HL-60 (cell line): ENCODE measurements at regions not wholly inside any gene's neighbourhood (a gene's known extent, or its start where the extent isn't known, plus 50 kb on each side); places are given as distances from the start of the nearest gene placed in this dataset.

Experiments
- DNase-seq, 2 experiments: peaks; one replicate each; pipeline ENCODE4 v3.0.0-alpha.2; 2010 to 2020; ENCODE audit warnings: low read depth in 1 of 2, low spot score in 1 of 2
- H3K27ac ChIP-seq: fragments of 250-450 bp; sonication (Bioruptor Pico); replicated peaks from 2 replicates; pipeline ENCODE4 v1.5.1; 2020; ENCODE audit warnings: mild to moderate bottlenecking, moderate library complexity
- H3K27me3 ChIP-seq: fragments of 250-450 bp; sonication (Bioruptor Pico); 2 replicates; pipeline ENCODE4 v1.5.1; 2021; ENCODE audit warnings: mild to moderate bottlenecking, moderate library complexity; ENCODE audit not compliant: insufficient read depth, poor library complexity, severe bottlenecking
- H3K4me3 ChIP-seq: replicated peaks from 2 replicates; pipeline ENCODE4 v1.5.1; 2011; ENCODE audit warnings: mild to moderate bottlenecking, control low read depth, low read length; ENCODE audit not compliant: insufficient read depth
- GABPA ChIP-seq: IDR thresholded peaks from 2 replicates; pipeline ENCODE4 v1.6.1; 2012; ENCODE audit warnings: low read depth
- POLR2AphosphoS5 ChIP-seq: IDR thresholded peaks from 2 replicates; pipeline ENCODE4 v1.6.1; 2012; ENCODE audit warnings: low read depth
- REST ChIP-seq: IDR thresholded peaks from 2 replicates; pipeline ENCODE4 v1.6.1; 2012; ENCODE audit warnings: low read depth; ENCODE audit not compliant: insufficient replicate concordance
- SPI1 ChIP-seq: IDR thresholded peaks from 2 replicates; pipeline ENCODE4 v1.6.1; 2012; ENCODE audit warnings: low read depth, mild to moderate bottlenecking, borderline replicate concordance
- TF ChIP-seq, protein P1 (sequence below): IDR thresholded peaks from one replicate; pipeline ENCODE4 v1.5.1; 2011; ENCODE audit warnings: low read length, control low read depth, inconsistent platforms; ENCODE audit not compliant: insufficient read depth

GRCh38 chr1:221855156-221855555 lies 113.3 kb upstream of the DUSP10 start:
- Histone ChIP-seq H3K4me3 (no peak overlapping the region), H3K27ac (no peak overlapping the region), H3K27me3 (no peaks in the 10 kb centered on the region)
- DNase-seq = no peak
- no peak for TF ChIP-seq SPI1
- TF ChIP-seq, protein P1, sequence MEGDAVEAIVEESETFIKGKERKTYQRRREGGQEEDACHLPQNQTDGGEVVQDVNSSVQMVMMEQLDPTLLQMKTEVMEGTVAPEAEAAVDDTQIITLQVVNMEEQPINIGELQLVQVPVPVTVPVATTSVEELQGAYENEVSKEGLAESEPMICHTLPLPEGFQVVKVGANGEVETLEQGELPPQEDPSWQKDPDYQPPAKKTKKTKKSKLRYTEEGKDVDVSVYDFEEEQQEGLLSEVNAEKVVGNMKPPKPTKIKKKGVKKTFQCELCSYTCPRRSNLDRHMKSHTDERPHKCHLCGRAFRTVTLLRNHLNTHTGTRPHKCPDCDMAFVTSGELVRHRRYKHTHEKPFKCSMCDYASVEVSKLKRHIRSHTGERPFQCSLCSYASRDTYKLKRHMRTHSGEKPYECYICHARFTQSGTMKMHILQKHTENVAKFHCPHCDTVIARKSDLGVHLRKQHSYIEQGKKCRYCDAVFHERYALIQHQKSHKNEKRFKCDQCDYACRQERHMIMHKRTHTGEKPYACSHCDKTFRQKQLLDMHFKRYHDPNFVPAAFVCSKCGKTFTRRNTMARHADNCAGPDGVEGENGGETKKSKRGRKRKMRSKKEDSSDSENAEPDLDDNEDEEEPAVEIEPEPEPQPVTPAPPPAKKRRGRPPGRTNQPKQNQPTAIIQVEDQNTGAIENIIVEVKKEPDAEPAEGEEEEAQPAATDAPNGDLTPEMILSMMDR = no peak
- TF ChIP-seq REST = no peak
- no peak for TF ChIP-seq POLR2AphosphoS5
- TF ChIP-seq GABPA = no peak

- no peak overlapping the region for H3K27ac ChIP-seq
- H3K27me3 ChIP-seq = no peaks in the 10 kb centered on the region
- no peak overlapping the region for H3K4me3 ChIP-seq
- no peak for TF ChIP-seq GABPA
- TF ChIP-seq, protein P1 = no peak
- TF ChIP-seq SPI1 = no peak
- TF ChIP-seq POLR2AphosphoS5 = no peak
- TF ChIP-seq REST = no peak
- DNase-seq = no peak
Observed at GRCh38 chr1:221851336-221851735, 109.4 kb upstream of the DUSP10 start.

DNA sequence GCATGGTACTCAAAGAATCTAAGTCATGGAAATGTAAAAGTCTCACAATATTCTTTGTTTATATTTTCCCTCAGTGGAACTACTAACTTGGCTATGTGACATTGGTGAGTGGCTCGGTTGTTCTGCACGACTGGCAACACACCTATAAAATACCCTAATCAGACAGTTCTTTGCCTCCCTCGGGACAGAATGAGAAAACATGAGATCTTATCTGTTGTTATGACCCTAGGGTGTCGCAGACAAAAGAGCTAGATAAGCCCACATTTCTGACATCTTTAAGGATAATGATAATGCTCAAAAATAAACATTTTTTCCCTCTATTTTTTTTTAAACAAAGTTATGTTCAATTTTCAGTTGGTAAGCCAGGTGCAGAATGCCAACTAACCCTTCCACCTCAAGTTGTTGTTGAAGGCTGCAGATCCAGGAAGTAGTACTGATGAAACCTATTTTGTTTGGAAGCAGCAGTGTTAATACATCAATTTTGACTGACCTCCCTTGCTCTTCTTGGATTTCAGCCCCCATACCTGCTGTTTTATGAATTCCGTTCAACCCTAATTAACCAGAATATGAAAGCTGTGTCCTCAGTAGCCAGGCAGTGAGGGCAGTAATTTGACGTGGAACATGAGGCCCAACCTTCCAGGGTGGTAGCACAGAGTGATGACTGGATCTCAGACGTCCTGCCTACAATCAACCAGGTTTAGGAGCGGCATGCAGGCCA lies 108.7 kb upstream of the DUSP10 start:
- no peak overlapping the region for H3K4me3 ChIP-seq
- H3K27ac ChIP-seq = no peak overlapping the region
- TF ChIP-seq SPI1 (no peak), POLR2AphosphoS5 (no peak), REST (no peak), GABPA (no peak)
- TF ChIP-seq, protein P1 = no peak
- no peak for DNase-seq
- H3K27me3 ChIP-seq = no peaks in the 10 kb centered on the region
